Esophagus muscularis mucosa (tissue), 4 donors: ENCODE measurements at regions not wholly inside any gene's neighbourhood (a gene's known extent, or its start where the extent isn't known, plus 50 kb on each side); places are given as distances from the start of the nearest gene placed in this dataset.

ENCODE experiments used
- CTCF ChIP-seq, 3 experiments: fragments of 200-600 bp in 2 of 3; fragments of 450-650 bp in 1 of 3; sonication (generic) in 2 of 3; IDR thresholded peaks; one replicate each; pipeline ENCODE4 v1.5.1; 2017 to 2019; ENCODE audit warnings: antibody characterized with exemption in 3 of 3, mild to moderate bottlenecking in 2 of 3, moderate library complexity in 1 of 3
- EP300 ChIP-seq: sonication (generic); formaldehyde crosslinking; IDR thresholded peaks from one replicate; pipeline ENCODE4 v1.6.1; 2017; ENCODE audit warnings: antibody characterized with exemption
- POLR2A ChIP-seq: fragments of 450-650 bp; IDR thresholded peaks from one replicate; pipeline ENCODE4 v1.6.1; 2017; ENCODE audit warnings: antibody characterized with exemption, moderate library complexity, mild to moderate bottlenecking, low read depth
- POLR2AphosphoS5 ChIP-seq, 2 donors: sonication (generic); formaldehyde crosslinking; IDR thresholded peaks; one replicate each; pipeline ENCODE4 v1.6.1; 2017; ENCODE audit warnings: antibody characterized with exemption in 2 of 2

- TF ChIP-seq CTCF (IDR thresholded peaks at IDR 0.05): no peak
- no peak for TF ChIP-seq POLR2A
- TF ChIP-seq EP300: no peak
- TF ChIP-seq POLR2AphosphoS5 (IDR thresholded peaks at IDR 0.05): no peak
Observed at GRCh38 chr10:44467900-44468299, 83.0 kb upstream of the CXCL12 start.
